ENCODE measurements at regions not wholly inside any gene's neighbourhood (a gene's known extent, or its start where the extent isn't known, plus 50 kb on each side); places are given as distances from the start of the nearest gene placed in this dataset.

- no peak for TF ChIP-seq ZNF274 (IDR thresholded peaks at IDR 0.05; ENCODE audit: insufficient read depth, insufficient read length)
- no peak for TF ChIP-seq CTCF (IDR thresholded peaks at IDR 0.05 in 2 of 3, conservative IDR thresholded peaks at IDR 0.05 in 1 of 3; ENCODE audit: control insufficient read depth in 2 of 3, extremely low read depth in 1 of 3, insufficient read depth in 1 of 3, low read depth in 3 of 3, low read length in 3 of 3)
Observed at GRCh38 chrX:78522601-78523000, 136.5 kb downstream of the RTL3 start.
